IPS-15b (cell line): ENCODE measurements at regions not wholly inside any gene's neighbourhood (a gene's known extent, or its start where the extent isn't known, plus 50 kb on each side); places are given as distances from the start of the nearest gene placed in this dataset.
"Not testable (repeated sequence)": the region's sequence is repeated elsewhere in the genome, so short reads cannot be mapped to it uniquely, and the experiment has no call there.

Experiments
- H3K27me3 ChIP-seq: one replicate; pipeline ENCODE4 v1.6.1; 2013; ENCODE audit warnings: low read length; ENCODE audit not compliant: control insufficient read depth, insufficient read depth
- H3K36me3 ChIP-seq: one replicate; pipeline ENCODE4 v1.6.1; 2013; ENCODE audit warnings: low read length; ENCODE audit not compliant: control insufficient read depth, insufficient read depth
- H3K4me1 ChIP-seq: one replicate; pipeline ENCODE4 v1.6.1; 2013; ENCODE audit warnings: mild to moderate bottlenecking, low read length; ENCODE audit not compliant: control insufficient read depth, insufficient read depth
- H3K4me3 ChIP-seq: one replicate; pipeline ENCODE4 v1.5.1; 2013; ENCODE audit warnings: low read depth, low read length
- H3K9ac ChIP-seq: one replicate; pipeline ENCODE4 v1.6.1; 2013; ENCODE audit warnings: low read depth, mild to moderate bottlenecking, low read length
- H3K9me3 ChIP-seq: one replicate; pipeline ENCODE4 v1.6.1; 2013; ENCODE audit warnings: mild to moderate bottlenecking, low read length; ENCODE audit not compliant: control insufficient read depth, insufficient read depth

DNA sequence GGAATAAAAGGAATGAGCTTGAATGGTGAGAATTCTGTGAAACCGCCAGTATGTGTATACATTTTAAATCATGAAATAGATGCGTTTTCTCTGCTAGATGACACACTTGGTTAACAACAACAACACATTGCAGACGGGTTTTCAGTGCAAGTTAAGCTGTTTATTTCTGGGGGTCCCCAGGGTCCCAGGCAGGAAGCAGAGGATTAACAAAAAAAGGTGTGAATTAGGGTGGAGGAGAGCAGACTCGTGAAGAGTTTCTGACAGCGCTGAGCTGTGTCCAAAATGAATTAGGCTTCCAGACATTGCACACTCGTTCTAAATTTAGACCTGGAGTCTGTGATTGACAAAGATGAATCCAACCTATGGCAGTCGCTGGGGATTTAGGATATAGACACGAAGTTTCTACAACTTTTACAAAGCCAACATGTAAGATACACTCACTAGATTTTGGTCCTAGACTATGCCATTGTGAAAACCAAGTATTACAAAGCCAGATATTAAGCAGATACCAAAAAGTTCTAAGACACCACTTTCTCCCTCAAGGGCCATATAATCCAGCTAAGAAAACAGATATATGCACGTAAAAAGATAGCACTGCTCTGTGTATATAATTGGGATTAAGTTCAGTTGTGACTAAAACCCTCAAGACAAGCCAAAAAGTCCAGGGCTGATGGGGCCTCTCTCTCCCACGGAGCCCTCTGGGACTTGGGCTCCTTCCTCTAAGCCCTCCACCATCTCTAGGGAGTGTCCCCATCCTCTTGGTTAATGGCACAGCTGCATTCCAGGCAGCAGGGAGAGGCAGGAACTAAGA, 120.2 kb downstream of the ACAA2 start:
- Histone ChIP-seq H3K36me3 (no peaks in the 10 kb centered on the region), H3K9me3 (no peaks in the 10 kb centered on the region), H3K4me1 (peaks cover 5% of the 10 kb centered on the region), H3K4me3 (no peak overlapping the region), H3K27me3 (no peaks in the 10 kb centered on the region), H3K9ac (no peak overlapping the region)

DNA sequence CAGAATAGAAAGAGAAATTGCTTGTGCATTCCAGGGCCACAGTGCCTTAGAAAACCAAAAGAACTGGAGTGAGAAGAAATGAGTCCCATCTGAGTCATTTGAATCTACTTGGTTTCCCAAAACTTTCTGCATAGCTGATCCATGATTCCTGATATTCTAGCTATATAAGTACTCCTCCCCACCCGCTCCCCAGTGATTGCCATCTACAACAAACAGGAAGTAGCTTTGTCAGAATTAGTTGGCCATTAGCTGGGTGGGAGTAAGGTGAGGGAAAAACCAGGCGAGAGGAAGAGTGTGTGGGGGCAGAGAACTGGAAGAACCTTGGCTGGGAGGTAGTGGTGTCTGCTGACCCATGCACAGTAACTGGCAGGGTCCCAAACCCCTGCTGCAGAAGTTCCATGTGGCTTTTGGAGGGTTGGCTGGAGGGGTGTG, 122.1 kb downstream of the ACAA2 start:
- H3K4me1 ChIP-seq: no peaks in the 10 kb centered on the region
- H3K36me3 ChIP-seq: no peaks in the 10 kb centered on the region
- no peak overlapping the region for H3K9ac ChIP-seq
- no peak overlapping the region for H3K4me3 ChIP-seq
- H3K9me3 ChIP-seq: no peaks in the 10 kb centered on the region
- no peaks in the 10 kb centered on the region for H3K27me3 ChIP-seq

DNA sequence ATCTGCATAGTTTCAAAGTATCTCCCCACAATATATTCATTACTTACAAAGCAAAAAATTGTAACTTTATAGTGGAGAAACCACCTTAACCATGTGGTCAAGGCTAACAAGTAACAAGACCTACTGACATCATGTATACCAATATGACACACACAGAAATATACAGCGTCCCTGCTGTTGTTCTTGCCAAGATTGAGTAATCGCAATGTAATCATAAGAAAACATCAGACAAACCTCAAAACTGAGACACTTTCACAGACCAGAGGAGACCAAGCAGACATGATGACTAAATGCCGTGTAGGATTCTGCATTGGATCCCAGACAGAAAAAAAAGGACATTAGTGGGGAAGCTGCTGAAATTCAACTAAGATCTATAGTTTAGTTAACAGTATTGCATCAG, 123.0 kb downstream of the ACAA2 start:
- Histone ChIP-seq H3K4me1 (no peaks in the 10 kb centered on the region), H3K9ac (no peak overlapping the region), H3K36me3 (no peaks in the 10 kb centered on the region), H3K9me3 (no peaks in the 10 kb centered on the region), H3K4me3 (no peak overlapping the region), H3K27me3 (no peaks in the 10 kb centered on the region)

DNA sequence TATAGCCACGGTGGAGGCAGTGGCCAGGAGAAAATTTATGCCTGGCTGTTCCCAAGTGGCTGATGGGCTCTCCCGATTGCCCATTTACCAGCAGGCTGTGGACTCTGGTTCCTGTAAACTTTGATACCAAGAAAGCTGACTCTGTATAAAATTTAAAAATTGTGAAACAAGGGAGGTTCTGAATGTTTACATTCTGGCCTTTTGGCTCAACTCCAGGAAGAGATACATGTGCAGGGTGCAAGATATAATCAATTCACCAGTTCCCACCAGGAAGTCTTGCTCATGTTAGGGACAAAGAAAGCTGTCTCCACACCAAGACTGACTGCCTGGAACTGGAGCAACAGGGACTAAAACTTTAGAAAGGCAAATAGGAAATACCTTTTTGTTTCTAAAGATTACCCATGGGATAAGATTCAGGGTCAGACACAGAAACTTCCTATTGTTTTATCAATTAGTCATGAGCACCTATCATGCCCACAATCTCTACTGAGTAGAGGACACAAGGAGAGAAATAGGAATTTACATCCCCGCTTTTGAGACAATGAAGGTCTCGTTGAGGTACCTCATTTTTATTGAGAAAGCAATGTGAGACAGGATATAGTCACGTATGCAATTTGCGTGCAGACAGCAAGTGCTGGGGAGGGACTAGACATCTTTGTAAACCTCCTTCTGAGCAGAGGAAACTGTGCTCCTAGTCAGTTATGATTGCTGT, 123.5 kb downstream of the LIPG start:
- no peaks in the 10 kb centered on the region for H3K9me3 ChIP-seq
- H3K27me3 ChIP-seq: no peaks in the 10 kb centered on the region
- no peaks in the 10 kb centered on the region for H3K36me3 ChIP-seq
- H3K4me3 ChIP-seq: no peak overlapping the region
- H3K9ac ChIP-seq: no peak overlapping the region
- H3K4me1 ChIP-seq: no peaks in the 10 kb centered on the region

DNA sequence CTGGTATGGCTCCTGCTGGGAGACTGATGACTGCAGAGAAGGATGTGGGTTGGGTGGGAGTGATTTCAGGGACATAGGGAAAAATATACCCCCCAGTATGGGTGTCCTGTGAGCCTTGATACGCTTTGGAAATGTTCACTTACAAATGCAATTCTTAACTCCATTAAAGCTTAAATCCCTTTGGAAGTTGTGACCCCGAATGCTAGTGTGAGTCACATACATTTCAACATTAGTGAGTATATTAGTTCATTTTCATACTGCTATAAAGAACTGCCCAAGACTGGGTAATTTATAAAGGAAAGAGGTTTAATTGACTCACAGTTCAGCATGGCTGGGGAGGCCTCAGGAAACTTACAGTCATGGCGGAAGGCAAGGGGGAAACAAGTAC, 120.9 kb downstream of the LIPG start:
- not testable (repeated sequence) for H3K9me3 ChIP-seq, H3K4me3 ChIP-seq, H3K27me3 ChIP-seq, H3K4me1 ChIP-seq, H3K9ac ChIP-seq, H3K36me3 ChIP-seq

DNA sequence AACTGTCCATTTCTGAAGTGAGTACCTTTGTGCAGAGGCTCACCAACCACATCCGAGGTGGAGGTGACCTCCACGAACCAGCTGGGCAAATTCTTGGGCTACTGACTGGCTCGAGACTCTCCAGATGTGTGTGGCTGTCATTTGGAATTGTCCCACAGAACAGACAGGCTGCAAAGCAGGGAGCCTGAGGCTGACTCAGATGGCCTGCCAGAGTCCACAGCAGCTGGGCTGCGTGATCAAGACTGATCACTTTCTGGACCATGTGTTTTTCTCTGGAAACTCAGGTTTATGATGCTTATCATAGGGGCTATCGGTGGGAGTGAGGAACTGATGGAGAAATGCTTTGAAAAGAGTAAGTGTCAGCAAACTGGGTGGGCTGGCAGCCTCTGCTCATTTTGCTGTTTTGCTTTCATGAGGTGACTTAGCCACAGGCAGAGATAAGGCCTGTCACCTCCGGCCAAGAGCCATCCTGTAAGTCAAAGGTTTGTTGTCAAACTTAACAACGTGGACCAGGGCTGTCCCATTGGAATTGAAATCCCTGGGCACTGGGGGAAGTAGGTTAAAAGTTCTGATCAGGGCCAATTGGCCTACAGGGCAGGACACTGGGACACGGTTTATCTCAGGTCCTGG, 120.4 kb downstream of the LIPG start:
- H3K4me3 ChIP-seq: no peak overlapping the region
- no peaks in the 10 kb centered on the region for H3K27me3 ChIP-seq
- no peaks in the 10 kb centered on the region for H3K4me1 ChIP-seq
- H3K9me3 ChIP-seq: no peaks in the 10 kb centered on the region
- no peak overlapping the region for H3K9ac ChIP-seq
- H3K36me3 ChIP-seq: no peaks in the 10 kb centered on the region

DNA sequence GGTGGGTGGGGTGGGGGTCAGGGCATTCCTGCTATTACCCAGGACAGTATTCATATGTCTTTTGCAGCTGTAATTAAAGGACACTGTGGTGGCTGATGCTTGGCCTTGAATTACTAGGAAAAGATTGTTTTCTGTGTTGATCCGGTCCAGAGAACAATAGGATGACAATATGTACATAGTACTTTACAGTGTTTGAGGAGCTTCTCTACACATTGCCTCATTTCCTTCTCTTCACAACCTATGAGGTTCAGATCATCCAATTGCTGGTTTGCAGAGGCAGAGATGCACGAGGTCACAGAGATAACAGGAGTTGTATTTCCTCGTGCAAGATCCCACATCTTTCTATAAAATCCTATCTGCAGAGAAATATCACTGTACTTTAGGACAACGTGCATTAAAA, 119.5 kb downstream of the LIPG start:
- Histone ChIP-seq H3K4me3 (no peak overlapping the region), H3K9ac (no peak overlapping the region), H3K4me1 (no peaks in the 10 kb centered on the region), H3K9me3 (no peaks in the 10 kb centered on the region), H3K27me3 (no peaks in the 10 kb centered on the region), H3K36me3 (no peaks in the 10 kb centered on the region)

DNA sequence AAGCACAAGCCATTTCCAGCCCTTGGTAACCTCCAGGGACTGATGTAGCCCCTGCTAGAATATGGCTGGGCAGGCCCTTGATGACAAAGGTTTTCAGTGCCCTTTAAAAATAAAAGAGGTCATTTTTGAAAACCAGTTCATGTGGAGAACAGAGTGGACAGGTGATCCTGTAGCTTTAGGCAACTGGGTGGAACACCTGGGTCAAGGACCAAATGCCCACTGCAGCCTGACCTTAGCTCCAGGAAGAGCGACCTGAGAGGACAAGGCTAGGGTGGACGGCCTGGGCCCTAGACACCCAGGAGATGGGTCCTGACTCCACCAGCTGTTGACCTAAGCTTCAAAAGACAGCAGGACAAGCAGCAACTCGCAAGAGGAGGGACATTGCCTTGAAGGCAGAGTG, 116.6 kb downstream of the LIPG start:
- Histone ChIP-seq H3K9me3 (no peaks in the 10 kb centered on the region), H3K4me1 (no peaks in the 10 kb centered on the region), H3K9ac (no peak overlapping the region), H3K4me3 (no peak overlapping the region), H3K27me3 (no peaks in the 10 kb centered on the region), H3K36me3 (no peaks in the 10 kb centered on the region)

DNA sequence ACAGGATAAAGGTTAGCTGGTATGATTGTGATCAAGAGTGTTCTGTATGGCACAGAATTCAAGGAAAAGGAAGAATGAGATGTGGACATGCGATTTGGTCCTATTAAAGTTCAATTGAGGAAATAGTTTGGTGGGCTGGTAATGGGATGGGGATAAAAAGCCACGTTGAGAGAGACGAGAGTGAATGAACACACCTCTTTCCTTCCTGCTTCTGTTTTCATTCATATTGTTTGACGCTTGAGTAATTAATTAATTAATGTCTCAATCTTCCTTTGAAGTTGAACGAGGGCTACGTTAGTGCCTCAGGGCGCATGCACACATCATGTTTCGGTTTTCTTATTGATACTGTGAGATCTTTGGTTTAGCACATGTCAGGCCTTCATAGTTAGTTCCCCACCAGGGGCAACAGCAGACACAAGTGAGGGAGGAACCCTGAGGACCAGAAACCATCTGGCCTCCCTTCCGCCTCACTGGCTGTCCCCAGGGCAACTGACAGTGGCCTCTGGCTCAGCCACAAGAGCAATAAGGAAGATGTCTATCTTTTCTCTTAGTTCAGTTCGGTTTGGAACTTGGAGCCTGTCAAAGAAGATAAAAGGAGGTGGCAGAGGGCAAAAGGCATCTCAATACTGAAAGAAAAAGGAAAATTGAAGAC, 116.0 kb downstream of the LIPG start:
- Histone ChIP-seq H3K9me3 (no peaks in the 10 kb centered on the region), H3K27me3 (no peaks in the 10 kb centered on the region), H3K4me1 (no peaks in the 10 kb centered on the region), H3K9ac (no peak overlapping the region), H3K36me3 (no peaks in the 10 kb centered on the region), H3K4me3 (no peak overlapping the region)

DNA sequence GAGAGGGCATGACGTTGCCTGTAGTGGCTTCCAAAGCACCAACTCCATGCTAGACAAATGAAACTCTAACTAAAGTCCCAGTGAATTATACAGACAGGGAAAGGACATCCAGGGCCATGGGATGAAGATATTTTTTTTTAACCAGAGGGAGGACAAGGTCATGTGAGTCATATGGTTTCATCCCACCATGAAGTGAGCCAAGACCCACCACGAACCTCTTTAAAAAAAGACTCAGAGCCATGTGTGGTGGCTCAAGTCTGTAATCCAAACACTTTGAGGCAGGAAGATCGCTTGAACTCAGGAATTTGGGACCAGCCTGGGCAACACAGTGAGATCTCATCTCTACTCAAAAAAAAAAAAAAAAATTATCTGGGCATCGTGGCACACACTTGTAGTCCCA, 115.2 kb downstream of the LIPG start:
- no peaks in the 10 kb centered on the region for H3K27me3 ChIP-seq
- no peaks in the 10 kb centered on the region for H3K36me3 ChIP-seq
- H3K9me3 ChIP-seq: no peaks in the 10 kb centered on the region
- no peaks in the 10 kb centered on the region for H3K4me1 ChIP-seq
- H3K9ac ChIP-seq: no peak overlapping the region
- no peak overlapping the region for H3K4me3 ChIP-seq

DNA sequence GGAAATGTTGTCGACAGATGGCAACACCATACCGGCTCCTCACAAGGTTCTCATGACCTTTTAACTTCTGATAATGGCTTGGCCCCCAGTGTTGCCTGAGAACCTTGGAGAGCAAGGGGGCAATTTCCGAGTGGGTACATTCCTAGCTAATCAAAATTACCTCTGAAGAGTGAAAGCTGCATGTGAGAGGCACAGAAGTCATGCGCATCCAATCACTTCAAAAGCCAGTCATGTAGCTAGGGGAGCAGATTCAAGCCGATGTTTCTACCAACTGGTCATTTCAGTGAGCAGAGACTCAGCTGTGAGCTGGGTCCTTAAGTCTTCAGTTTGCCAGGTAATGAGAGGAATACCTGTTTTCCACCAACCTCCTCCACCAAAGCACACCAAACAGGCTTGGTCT, 111.4 kb downstream of the LIPG start:
- Histone ChIP-seq H3K36me3 (no peaks in the 10 kb centered on the region), H3K27me3 (no peaks in the 10 kb centered on the region), H3K9ac (no peak overlapping the region), H3K4me3 (no peak overlapping the region), H3K9me3 (no peaks in the 10 kb centered on the region), H3K4me1 (peaks cover 3% of the 10 kb centered on the region)
